ENCODE measurements at regions not wholly inside any gene's neighbourhood (a gene's known extent, or its start where the extent isn't known, plus 50 kb on each side); places are given as distances from the start of the nearest gene placed in this dataset.

GRCh38 chr10:128178302-128178958 lies 52.2 kb upstream of the MKI67 start:
- peaks cover 41% of the 10 kb centered on the region for H3K9me3 Mint-ChIP-seq
- peak; percentile 41 for DNase-seq
- no peaks in the 10 kb centered on the region for H3K36me3 Mint-ChIP-seq (ENCODE audit: low read depth)
- H3K27me3 Mint-ChIP-seq (ENCODE audit: low read depth, poor library complexity), result peaks cover 8% of the 10 kb centered on the region
- no peak overlapping the region for H3K4me3 Mint-ChIP-seq
- TF ChIP-seq CTCF (IDR thresholded peaks at IDR 0.05), result peak; percentile 46
- no peak overlapping the region for H3K27ac Mint-ChIP-seq
- H3K4me1 Mint-ChIP-seq, result no peaks in the 10 kb centered on the region

GRCh38 chr10:128180843-128181242 lies 54.6 kb upstream of the MKI67 start:
- Mint-ChIP-seq H3K9me3 (peaks cover 27% of the 10 kb centered on the region), H3K4me1 (no peaks in the 10 kb centered on the region), H3K27me3 (ENCODE audit: low read depth, poor library complexity) (peaks cover 8% of the 10 kb centered on the region), H3K27ac (no peak overlapping the region), H3K36me3 (ENCODE audit: low read depth) (no peaks in the 10 kb centered on the region), H3K4me3 (no peak overlapping the region)
- DNase-seq, result no peak
- TF ChIP-seq CTCF (IDR thresholded peaks at IDR 0.05), result no peak

GRCh38 chr10:128185627-128186026 lies 59.4 kb upstream of the MKI67 start:
- DNase-seq, result no peak
- H3K27ac Mint-ChIP-seq, result no peak overlapping the region
- H3K27me3 Mint-ChIP-seq (ENCODE audit: low read depth, poor library complexity), result peaks cover 12% of the 10 kb centered on the region
- no peaks in the 10 kb centered on the region for H3K36me3 Mint-ChIP-seq (ENCODE audit: low read depth)
- no peak for TF ChIP-seq CTCF (IDR thresholded peaks at IDR 0.05)
- H3K9me3 Mint-ChIP-seq, result peaks cover 13% of the 10 kb centered on the region
- no peak overlapping the region for H3K4me3 Mint-ChIP-seq
- peaks cover 7% of the 10 kb centered on the region for H3K4me1 Mint-ChIP-seq

GRCh38 chr10:128186959-128187787 lies 61.0 kb upstream of the MKI67 start:
- peaks cover 13% of the 10 kb centered on the region for H3K9me3 Mint-ChIP-seq
- H3K4me1 Mint-ChIP-seq, result peaks cover 7% of the 10 kb centered on the region
- H3K4me3 Mint-ChIP-seq, result no peak overlapping the region
- DNase-seq, result no peak
- no peak for TF ChIP-seq CTCF (IDR thresholded peaks at IDR 0.05)
- no peaks in the 10 kb centered on the region for H3K36me3 Mint-ChIP-seq (ENCODE audit: low read depth)
- H3K27me3 Mint-ChIP-seq (ENCODE audit: low read depth, poor library complexity), result peaks cover 12% of the 10 kb centered on the region
- H3K27ac Mint-ChIP-seq, result no peak overlapping the region

GRCh38 chr10:128187788-128188185 lies 61.6 kb upstream of the MKI67 start:
- Mint-ChIP-seq H3K27me3 (ENCODE audit: low read depth, poor library complexity) (peaks cover 12% of the 10 kb centered on the region), H3K9me3 (peaks cover 9% of the 10 kb centered on the region), H3K36me3 (ENCODE audit: low read depth) (no peaks in the 10 kb centered on the region), H3K4me3 (no peak overlapping the region), H3K4me1 (peaks cover 7% of the 10 kb centered on the region), H3K27ac (no peak overlapping the region)
- DNase-seq, result no peak
- no peak for TF ChIP-seq CTCF (IDR thresholded peaks at IDR 0.05)
